GM12892 (cell line): ENCODE measurements at regions not wholly inside any gene's neighbourhood (a gene's known extent, or its start where the extent isn't known, plus 50 kb on each side); places are given as distances from the start of the nearest gene placed in this dataset.

Experiments used
- POLR2A ChIP-seq: IDR thresholded peaks from 2 replicates; pipeline ENCODE4 v1.6.1; 2011; ENCODE audit warnings: low read depth, low read length, control low read depth
- POLR2AphosphoS5 ChIP-seq: IDR thresholded peaks from 2 replicates; pipeline ENCODE4 v1.6.1; 2011; ENCODE audit warnings: low read depth, low read length, control low read depth
- TAF1 ChIP-seq: IDR thresholded peaks from 2 replicates; pipeline ENCODE4 v1.6.1; 2011; ENCODE audit warnings: low read depth, mild to moderate bottlenecking, control low read depth, low read length, borderline replicate concordance

GRCh38 chr2:217016796-217017419, 157.0 kb upstream of the TNP1 start:
- TF ChIP-seq POLR2A (no peak), TAF1 (no peak), POLR2AphosphoS5 (no peak)
